ENCODE measurements at regions not wholly inside any gene's neighbourhood (a gene's known extent, or its start where the extent isn't known, plus 50 kb on each side); places are given as distances from the start of the nearest gene placed in this dataset.

DNA sequence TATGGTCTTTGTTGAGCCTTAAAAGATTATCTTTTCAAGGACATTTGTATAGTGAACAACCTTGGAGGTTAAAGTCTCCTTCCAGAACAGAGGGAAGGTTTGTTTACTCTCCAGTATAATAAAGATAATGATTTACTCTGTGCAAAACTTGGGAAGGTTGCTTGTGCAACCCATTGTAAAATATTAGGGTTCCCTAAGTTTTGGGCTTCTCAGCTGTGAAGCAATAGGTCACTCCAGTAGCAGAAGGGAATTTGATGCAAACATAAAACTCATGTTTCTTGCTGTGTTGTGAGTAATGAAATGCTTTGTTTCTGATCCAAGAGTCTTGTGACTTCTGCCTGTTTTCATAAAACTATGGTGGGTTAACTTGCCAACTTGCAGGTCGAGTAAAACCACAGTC is 177.5 kb downstream of the SUCNR1 start:
- Mint-ChIP-seq H3K36me3 (ENCODE audit: low read depth) (no peaks in the 10 kb centered on the region), H3K27ac (no peak overlapping the region), H3K4me1 (no peaks in the 10 kb centered on the region), H3K27me3 (peaks cover 4% of the 10 kb centered on the region), H3K9me3 (no peaks in the 10 kb centered on the region), H3K4me3 (no peak overlapping the region)
- no peak for DNase-seq
- ChIA-PET CTCF (no interaction called here), POLR2A (no interaction called here)

DNA sequence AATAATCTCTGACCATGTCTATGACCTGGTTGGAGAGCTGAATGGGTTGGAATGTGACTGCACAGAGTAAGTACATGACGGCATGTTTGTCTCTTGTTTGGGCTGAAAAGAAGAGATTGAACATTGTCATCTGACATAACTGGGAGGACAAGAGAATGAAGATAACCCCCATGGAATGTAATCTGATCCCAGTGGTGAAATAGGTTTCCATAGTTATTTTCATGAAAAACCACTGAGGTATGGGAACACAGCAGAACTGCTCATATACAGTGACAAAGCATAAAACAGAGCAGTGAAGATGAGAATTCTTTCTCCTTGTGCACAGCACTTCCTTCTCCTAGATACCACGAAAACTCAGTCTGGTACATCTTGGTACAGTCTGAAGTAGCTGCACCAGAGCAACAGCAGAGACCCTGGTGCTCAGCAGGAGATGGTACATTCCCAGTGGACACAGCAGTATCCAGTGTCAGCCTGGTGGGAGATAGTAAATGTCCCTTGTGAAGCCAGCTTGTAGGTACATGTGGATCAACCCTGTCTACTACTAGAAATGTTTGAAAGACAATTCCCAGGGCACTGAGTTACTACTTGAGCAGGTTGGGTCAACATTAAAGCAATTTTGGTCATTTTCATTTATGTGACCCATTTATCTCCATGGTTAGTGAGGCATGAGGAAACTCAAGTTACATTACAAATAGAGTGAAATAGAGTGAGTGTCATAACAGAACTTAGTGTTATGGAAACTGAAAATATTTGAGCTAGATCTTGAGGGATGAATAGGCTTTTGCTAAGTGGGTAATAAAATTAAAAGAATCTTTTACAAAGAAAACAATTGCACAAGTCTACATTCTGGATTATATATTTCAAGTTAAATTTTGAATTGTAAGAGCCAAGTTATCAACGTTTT is 178.3 kb downstream of the SUCNR1 start:
- ChIA-PET POLR2A (no interaction called here), CTCF (no interaction called here)
- no peaks in the 10 kb centered on the region for H3K9me3 Mint-ChIP-seq
- no peak for DNase-seq
- H3K4me3 Mint-ChIP-seq = no peak overlapping the region
- H3K27me3 Mint-ChIP-seq = peaks cover 2% of the 10 kb centered on the region
- H3K36me3 Mint-ChIP-seq (ENCODE audit: low read depth) = no peaks in the 10 kb centered on the region
- no peaks in the 10 kb centered on the region for H3K4me1 Mint-ChIP-seq
- H3K27ac Mint-ChIP-seq = no peak overlapping the region

DNA sequence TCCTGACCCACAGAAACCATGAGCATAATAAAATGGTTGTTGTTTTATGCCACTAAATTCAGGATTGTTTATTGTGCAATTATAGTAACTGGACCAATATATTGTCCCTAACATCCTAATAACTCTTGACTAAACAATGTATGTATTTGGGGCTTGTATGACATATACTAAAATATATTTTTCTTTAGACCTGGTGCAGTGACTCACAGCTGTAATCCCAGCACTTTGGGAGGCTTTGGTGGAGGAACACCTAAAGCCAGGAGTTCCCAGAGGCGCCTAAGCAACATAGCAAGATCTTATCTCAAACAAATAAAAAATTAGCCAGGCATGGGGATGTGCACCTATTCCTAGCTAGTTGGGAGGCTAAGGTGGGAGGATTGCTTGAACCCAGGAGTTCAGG is 180.4 kb downstream of the SUCNR1 start:
- DNase-seq = no peak
- H3K4me3 Mint-ChIP-seq = no peak overlapping the region
- H3K36me3 Mint-ChIP-seq (ENCODE audit: low read depth) = no peaks in the 10 kb centered on the region
- H3K4me1 Mint-ChIP-seq = no peaks in the 10 kb centered on the region
- CTCF ChIA-PET = no interaction called here
- POLR2A ChIA-PET = no interaction called here
- H3K9me3 Mint-ChIP-seq = no peaks in the 10 kb centered on the region
- no peak overlapping the region for H3K27ac Mint-ChIP-seq
- peaks cover 5% of the 10 kb centered on the region for H3K27me3 Mint-ChIP-seq

DNA sequence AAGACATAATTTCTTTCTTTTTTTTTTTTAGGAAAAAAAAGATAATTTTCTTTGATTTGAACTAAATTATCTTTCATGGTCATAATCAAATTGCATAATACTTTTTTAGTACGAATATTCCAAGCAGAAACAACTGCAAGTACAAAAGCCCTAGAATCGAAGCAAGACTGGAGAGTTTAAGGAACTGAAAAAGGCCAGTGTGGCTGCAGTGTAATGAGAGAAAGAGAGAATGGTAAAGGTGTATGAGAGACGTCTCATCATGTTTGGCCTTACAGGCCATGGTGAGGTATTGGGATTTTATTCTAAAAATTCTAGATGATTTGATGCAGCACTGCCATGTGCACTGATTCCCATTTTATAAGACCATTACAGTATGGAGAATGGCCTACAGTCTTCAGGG is 180.9 kb downstream of the SUCNR1 start:
- POLR2A ChIA-PET = no interaction called here
- H3K4me1 Mint-ChIP-seq = no peaks in the 10 kb centered on the region
- no peak overlapping the region for H3K27ac Mint-ChIP-seq
- peaks cover 4% of the 10 kb centered on the region for H3K27me3 Mint-ChIP-seq
- CTCF ChIA-PET = no interaction called here
- no peaks in the 10 kb centered on the region for H3K9me3 Mint-ChIP-seq
- no peaks in the 10 kb centered on the region for H3K36me3 Mint-ChIP-seq (ENCODE audit: low read depth)
- DNase-seq = no peak
- no peak overlapping the region for H3K4me3 Mint-ChIP-seq

DNA sequence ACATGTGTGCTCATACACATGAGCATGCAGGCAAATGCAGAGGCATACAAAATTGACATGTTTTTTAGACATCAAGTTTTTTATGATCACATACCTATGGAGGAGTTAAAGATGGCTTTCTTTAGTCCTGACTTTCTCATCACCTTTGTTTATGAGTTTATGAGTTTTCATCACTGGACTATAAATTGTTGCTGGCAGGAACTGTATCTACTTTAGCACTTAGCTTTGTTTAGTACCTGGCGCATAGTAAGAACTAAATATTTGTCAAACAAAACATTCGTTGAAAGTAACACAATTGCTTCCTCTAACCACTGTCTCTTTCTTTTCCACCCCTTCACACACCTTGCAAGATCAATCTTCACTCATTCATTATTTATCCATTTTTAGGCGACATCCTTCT is 182.6 kb downstream of the SUCNR1 start:
- Mint-ChIP-seq H3K4me1 (no peaks in the 10 kb centered on the region), H3K27ac (no peak overlapping the region), H3K4me3 (no peak overlapping the region), H3K27me3 (peaks cover 8% of the 10 kb centered on the region), H3K36me3 (ENCODE audit: low read depth) (no peaks in the 10 kb centered on the region), H3K9me3 (no peaks in the 10 kb centered on the region)
- no peak for DNase-seq
- POLR2A ChIA-PET = no interaction called here
- CTCF ChIA-PET = no interaction called here

DNA sequence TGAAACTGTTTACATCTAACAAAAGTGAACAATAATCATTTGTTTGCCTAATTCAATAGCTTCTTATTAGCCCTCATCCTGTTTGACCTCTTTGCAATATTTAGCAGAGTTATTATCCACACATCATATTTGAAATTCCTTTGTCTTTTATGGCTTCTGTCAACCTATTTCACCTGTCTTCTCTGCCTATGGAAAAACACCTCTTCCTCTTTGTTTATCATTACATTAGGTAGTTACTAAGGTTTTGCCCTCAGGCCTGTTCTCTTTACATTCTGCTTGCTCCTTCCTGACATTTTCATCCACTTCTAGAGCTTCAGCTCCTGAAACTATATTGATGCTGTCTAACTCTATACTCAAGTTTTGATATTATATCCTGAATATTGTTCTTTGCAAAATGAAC is 183.0 kb downstream of the SUCNR1 start:
- POLR2A ChIA-PET = no interaction called here
- H3K27ac Mint-ChIP-seq = no peak overlapping the region

DNA sequence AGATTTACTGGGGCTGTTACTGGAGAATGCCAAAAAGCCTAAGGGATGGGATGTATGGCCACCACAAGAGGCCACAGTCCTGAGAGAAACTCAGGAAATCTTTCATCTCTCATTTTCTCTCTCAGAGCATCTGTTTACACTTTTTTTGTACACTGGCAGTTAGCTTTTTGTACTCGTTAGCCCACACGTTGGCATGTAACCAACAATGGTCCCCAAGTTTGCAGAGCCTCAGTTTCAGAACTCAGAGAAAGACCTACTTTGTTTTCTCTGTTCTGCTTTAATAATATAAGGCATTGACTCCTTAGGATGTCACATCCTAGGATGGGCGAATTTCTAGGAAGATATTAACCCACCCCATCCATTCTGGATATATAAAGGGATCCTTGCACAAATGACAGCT is 183.5 kb downstream of the SUCNR1 start:
- H3K9me3 Mint-ChIP-seq = no peaks in the 10 kb centered on the region
- H3K36me3 Mint-ChIP-seq (ENCODE audit: low read depth) = no peaks in the 10 kb centered on the region
- CTCF ChIA-PET = no interaction called here
- peaks cover 8% of the 10 kb centered on the region for H3K27me3 Mint-ChIP-seq
- DNase-seq = no peak
- H3K4me3 Mint-ChIP-seq = no peak overlapping the region
- no peak overlapping the region for H3K27ac Mint-ChIP-seq
- H3K4me1 Mint-ChIP-seq = no peaks in the 10 kb centered on the region
- POLR2A ChIA-PET = no interaction called here

More for the DNA sequence above, 183.0 kb downstream of the SUCNR1 start:
- Mint-ChIP-seq H3K4me3 (no peak overlapping the region), H3K27me3 (peaks cover 8% of the 10 kb centered on the region), H3K36me3 (ENCODE audit: low read depth) (no peaks in the 10 kb centered on the region), H3K4me1 (no peaks in the 10 kb centered on the region), H3K9me3 (no peaks in the 10 kb centered on the region)
- no peak for DNase-seq
- CTCF ChIA-PET = no interaction called here

DNA sequence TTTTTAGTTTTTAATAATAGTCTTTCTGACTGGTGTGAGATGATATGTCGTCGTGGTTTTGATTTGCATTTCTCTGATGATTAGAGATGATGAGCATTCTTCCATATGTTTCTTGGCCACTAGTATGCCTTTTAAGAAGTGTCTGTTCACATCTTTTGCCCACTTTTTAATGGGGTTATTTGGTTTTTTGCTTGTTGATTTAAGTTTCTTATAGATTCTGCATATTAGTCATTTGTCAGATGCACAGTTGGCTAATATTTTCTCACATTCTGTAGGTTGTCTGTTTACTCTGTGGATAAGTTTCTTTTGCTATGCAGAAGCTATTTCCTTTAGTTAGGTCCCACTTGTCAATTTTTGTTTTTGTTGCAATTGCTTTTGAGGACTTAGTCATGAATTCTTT is 185.4 kb downstream of the SUCNR1 start:
- Mint-ChIP-seq H3K27me3 (peaks cover 8% of the 10 kb centered on the region), H3K36me3 (ENCODE audit: low read depth) (no peaks in the 10 kb centered on the region), H3K4me3 (no peak overlapping the region), H3K9me3 (no peaks in the 10 kb centered on the region), H3K4me1 (no peaks in the 10 kb centered on the region), H3K27ac (no peak overlapping the region)
- DNase-seq = no peak
- ChIA-PET POLR2A (no interaction called here), CTCF (no interaction called here)

DNA sequence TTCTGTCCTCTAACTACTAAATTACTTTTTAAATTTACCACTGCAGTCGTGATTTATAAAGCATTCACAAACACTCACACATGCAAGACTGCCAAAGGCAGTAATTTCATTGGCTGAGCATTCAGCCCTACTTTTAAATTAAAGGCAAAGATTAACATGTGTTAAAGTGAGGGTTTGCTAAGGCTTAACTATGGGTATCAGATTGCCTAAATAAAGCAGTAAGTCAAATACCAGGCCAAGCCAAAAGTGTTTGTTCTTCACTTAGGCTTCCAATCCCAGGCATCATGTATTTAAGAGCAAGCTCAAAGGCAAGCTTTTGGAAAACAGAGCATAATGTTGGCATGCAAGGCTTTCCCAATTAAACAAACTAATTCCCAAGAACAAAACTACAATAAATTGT is 187.3 kb downstream of the SUCNR1 start:
- Mint-ChIP-seq H3K27ac (no peak overlapping the region), H3K27me3 (peaks cover 8% of the 10 kb centered on the region), H3K36me3 (ENCODE audit: low read depth) (no peaks in the 10 kb centered on the region), H3K4me3 (no peak overlapping the region), H3K4me1 (no peaks in the 10 kb centered on the region), H3K9me3 (no peaks in the 10 kb centered on the region)
- no peak for DNase-seq
- ChIA-PET CTCF (no interaction called here), POLR2A (no interaction called here)

DNA sequence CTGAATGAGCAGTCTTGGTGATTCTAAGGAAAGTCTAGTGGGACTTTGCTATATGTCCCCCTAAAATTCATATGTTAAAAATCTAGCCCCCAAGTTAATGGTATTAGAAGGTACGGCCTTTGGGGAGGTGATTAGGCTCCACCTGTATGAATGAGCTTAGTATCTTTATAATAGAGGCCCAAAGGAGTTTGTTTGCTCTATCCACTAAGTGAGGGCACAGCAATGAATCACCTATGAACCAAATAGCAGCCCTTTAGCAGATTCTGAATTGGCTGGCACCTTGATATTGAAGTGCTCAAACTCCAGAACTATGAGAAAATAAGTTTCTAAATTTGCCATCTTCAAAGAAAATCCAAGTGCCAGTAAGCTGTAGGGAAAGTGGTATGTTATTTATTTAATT is 187.9 kb downstream of the SUCNR1 start:
- H3K4me3 Mint-ChIP-seq = no peak overlapping the region
- ChIA-PET CTCF (no interaction called here), POLR2A (no interaction called here)
- no peaks in the 10 kb centered on the region for H3K36me3 Mint-ChIP-seq (ENCODE audit: low read depth)
- H3K27me3 Mint-ChIP-seq = peaks cover 8% of the 10 kb centered on the region
- no peaks in the 10 kb centered on the region for H3K4me1 Mint-ChIP-seq
- no peak overlapping the region for H3K27ac Mint-ChIP-seq
- DNase-seq = no peak
- H3K9me3 Mint-ChIP-seq = no peaks in the 10 kb centered on the region

DNA sequence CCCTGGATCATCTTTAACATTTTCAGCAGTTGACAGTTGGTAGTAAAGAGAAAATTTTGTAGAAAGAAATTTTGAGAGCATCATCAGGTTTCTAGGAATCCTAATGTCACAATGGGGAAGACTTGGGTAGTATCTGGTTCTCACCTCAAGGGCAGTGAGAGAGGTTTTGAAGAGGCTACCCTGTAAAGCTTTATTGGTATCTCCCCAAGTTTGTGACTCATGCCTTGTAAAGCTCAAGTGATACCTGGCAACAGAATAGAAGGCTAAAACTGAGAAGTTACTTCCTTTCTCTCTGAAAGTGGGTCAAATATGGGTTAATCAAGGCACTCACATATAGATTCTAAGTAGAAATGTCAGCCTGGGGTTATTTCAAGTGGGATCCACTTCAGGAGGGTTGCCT is 196.4 kb downstream of the SUCNR1 start:
- no peak overlapping the region for H3K27ac Mint-ChIP-seq
- peaks cover 10% of the 10 kb centered on the region for H3K4me1 Mint-ChIP-seq
- CTCF ChIA-PET = interaction anchor here (0.7 kb wide), 1 partner anchor 479 kb away, joined by 3 read pairs; no protein-coding TSS in a partner anchor
- no peaks in the 10 kb centered on the region for H3K9me3 Mint-ChIP-seq
- DNase-seq = no peak
- no peaks in the 10 kb centered on the region for H3K36me3 Mint-ChIP-seq (ENCODE audit: low read depth)
- POLR2A ChIA-PET = no interaction called here
- no peaks in the 10 kb centered on the region for H3K27me3 Mint-ChIP-seq
- no peak overlapping the region for H3K4me3 Mint-ChIP-seq

DNA sequence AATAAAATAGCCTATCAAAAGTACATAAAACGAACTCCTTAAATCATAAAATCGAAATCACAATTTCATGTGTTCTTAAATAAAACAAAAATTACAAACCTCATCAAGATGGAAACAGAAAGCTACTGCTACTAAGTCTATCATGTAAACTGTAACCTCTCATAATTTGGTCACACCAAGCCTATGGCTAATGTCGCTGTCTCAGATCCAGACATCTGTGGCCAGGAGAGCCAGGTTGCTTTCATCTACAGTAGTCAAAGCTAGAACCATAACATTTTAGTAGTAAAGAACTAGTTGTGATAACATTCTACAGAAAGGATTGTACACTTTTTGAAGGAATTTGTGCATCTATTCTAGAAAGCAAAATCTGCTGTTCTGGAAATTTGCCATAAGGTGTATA is 197.4 kb upstream of the MBNL1 start:
- Mint-ChIP-seq H3K4me1 (peaks cover 11% of the 10 kb centered on the region), H3K4me3 (no peak overlapping the region), H3K36me3 (ENCODE audit: low read depth) (no peaks in the 10 kb centered on the region), H3K27ac (no peak overlapping the region), H3K9me3 (no peaks in the 10 kb centered on the region), H3K27me3 (no peaks in the 10 kb centered on the region)
- CTCF ChIA-PET = interaction anchor here (0.7 to 2.6 kb wide), 15 partner anchors 18 to 447 kb away, joined by 3 to 20 read pairs (median 4); no protein-coding TSS in a partner anchor
- no peak for DNase-seq
- POLR2A ChIA-PET = no interaction called here

DNA sequence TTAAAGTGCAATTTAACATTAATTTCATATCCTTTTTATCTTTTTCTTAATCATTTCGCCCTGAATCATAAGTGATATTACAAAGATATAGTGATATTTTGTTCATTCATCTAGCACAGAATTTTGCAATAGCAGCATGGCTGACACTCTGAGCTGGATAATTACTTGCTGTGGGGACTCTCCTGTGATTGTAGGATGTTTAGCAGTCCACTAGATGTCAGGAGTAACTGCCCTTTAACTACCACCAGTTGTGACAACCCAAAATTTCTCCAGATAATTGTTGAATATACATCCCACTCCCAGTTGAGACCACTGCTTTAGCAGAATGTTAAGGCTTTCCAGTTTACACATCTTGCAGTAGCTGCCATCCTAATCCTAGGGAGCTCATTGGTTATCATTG is 196.8 kb upstream of the MBNL1 start:
- no peak overlapping the region for H3K4me3 Mint-ChIP-seq
- no peak overlapping the region for H3K27ac Mint-ChIP-seq
- DNase-seq = no peak
- peaks cover 11% of the 10 kb centered on the region for H3K4me1 Mint-ChIP-seq
- no peaks in the 10 kb centered on the region for H3K27me3 Mint-ChIP-seq
- H3K36me3 Mint-ChIP-seq (ENCODE audit: low read depth) = no peaks in the 10 kb centered on the region
- no peaks in the 10 kb centered on the region for H3K9me3 Mint-ChIP-seq
- ChIA-PET CTCF (interaction anchor here (0.7 to 2.6 kb wide), 18 partner anchors 17 to 447 kb away, joined by 3 to 20 read pairs (median 4); no protein-coding TSS in a partner anchor), POLR2A (interaction anchor here (1.4 kb wide), 1 partner anchor 197 kb away, joined by 3 read pairs; the partner anchor contains the start of gene MBNL1)

DNA sequence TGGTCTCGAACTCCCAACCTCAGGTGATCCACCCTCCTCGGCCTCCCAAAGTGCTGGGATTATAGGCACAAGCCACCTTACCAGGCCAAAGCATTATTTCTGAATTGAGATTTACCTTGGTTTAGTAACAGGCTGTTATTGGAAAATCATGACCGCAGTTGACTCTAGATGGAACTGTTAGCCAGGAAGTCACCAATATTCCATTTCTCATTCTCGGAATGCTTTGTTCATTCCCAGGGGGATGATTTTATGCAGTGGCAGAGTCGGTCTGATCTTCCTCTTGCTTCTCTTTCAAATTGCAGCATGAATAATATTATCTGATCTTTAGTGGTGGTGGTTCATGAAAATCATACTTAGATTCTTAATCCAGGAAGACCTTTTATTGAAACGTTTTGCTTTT is 195.5 kb upstream of the MBNL1 start:
- Mint-ChIP-seq H3K4me1 (peaks cover 11% of the 10 kb centered on the region), H3K9me3 (no peaks in the 10 kb centered on the region), H3K4me3 (no peak overlapping the region), H3K27me3 (no peaks in the 10 kb centered on the region), H3K36me3 (ENCODE audit: low read depth) (no peaks in the 10 kb centered on the region), H3K27ac (no peak overlapping the region)
- CTCF ChIA-PET = interaction anchor here (0.7 to 2.6 kb wide), 6 partner anchors 9 to 399 kb away, joined by 3 to 20 read pairs (median 4); no protein-coding TSS in a partner anchor
- POLR2A ChIA-PET = no interaction called here
- DNase-seq = no peak

Measured in activated CD4-positive, alpha-beta memory T cell treated with anti-CD3 and anti-CD28 coated beads, Interleukin-2, amount 10 ng/mL, durations not matched to agents 7 days and 5 days (primary cell).